ENCODE measurements at regions not wholly inside any gene's neighbourhood (a gene's known extent, or its start where the extent isn't known, plus 50 kb on each side); places are given as distances from the start of the nearest gene placed in this dataset.

DNA sequence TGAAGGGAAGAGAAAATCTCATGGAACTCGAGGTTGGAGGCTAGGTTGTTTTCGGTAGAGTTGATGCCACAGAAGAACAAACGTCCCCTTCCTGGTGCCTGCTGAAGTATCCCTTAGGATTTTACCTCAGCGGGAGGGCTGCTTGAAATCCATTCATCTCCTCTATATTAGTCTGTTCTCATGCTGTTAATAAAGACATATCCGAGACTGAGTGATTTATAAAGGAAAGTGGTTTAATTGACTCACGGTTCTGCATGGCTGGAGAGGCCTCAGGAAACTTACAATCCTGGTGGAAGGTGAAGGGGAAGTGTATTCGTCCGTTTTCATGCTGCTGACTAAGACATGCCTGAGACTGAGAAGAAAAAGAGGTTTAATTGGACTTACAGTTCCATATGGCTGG lies 413.5 kb downstream of the NPHP4 start:
- Histone ChIP-seq H3K27me3 (ENCODE audit: control insufficient read depth in 3 of 3, insufficient read depth in 3 of 3, low read length in 3 of 3) (peaks cover 0 to 17% (median 11%) of the 10 kb centered on the region in 3 donors), H3K27ac (ENCODE audit: low read depth, low read length) (no peak overlapping the region), H3K9me3 (ENCODE audit: control insufficient read depth in 3 of 3, low read length in 3 of 3) (peaks cover 0 to 2% (median 0%) of the 10 kb centered on the region in 3 donors), H3K4me3 (ENCODE audit: low read length in 3 of 3) (no peak overlapping the region), H3K9ac (ENCODE audit: low read depth in 1 of 3, low read length in 3 of 3) (no peak overlapping the region), H3K4me1 (ENCODE audit: control insufficient read depth in 3 of 3, insufficient read depth in 3 of 3, low read length in 3 of 3) (no peaks in the 10 kb centered on the region), H3K36me3 (ENCODE audit: control insufficient read depth in 3 of 3, insufficient read depth in 3 of 3, low read length in 3 of 3) (no peaks in the 10 kb centered on the region)

DNA sequence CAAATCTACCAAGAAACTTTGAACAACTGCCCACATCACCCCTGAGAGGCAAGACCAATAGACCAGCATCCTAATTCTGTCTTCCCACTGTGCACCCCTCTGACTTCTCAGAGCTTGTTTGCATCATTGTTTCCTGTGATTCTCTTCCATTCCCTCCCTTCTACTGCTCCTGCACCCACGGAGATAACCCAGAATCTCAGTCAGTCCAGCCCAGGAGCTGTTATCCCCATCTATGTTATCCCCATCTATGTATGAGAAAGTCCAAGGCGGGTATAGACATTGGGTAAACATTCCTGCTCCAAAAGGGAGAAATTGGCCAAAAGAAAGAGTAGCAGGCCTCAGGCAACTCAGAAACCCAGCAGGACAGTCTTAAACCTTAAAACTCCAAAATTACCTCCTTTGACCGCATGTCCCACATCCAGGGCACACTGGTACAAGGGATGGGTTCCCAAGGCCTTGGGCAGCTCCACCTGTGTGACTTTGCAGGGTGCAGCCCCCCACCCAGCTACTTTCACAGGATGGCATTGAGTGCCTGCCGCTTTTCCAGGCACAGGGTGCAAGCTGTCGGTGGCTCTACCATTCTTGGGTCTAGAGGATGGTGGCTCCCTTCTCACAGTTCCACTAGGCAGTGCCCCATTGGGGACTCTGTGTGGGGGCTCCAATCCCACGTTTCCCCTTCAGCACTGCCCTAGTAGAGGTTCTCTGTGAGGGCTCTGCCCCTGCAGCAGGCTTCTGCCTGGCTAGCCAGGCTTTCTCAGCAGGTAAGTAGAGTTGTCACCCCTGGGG lies 414.8 kb downstream of the NPHP4 start:
- Histone ChIP-seq H3K27me3 (ENCODE audit: control insufficient read depth in 3 of 3, insufficient read depth in 3 of 3, low read length in 3 of 3) (peaks cover 0 to 10% (median 8%) of the 10 kb centered on the region in 3 donors), H3K4me1 (ENCODE audit: control insufficient read depth in 3 of 3, insufficient read depth in 3 of 3, low read length in 3 of 3) (no peaks in the 10 kb centered on the region), H3K9ac (ENCODE audit: low read depth in 1 of 3, low read length in 3 of 3) (no peak overlapping the region), H3K9me3 (ENCODE audit: control insufficient read depth in 3 of 3, low read length in 3 of 3) (no peaks in the 10 kb centered on the region), H3K27ac (ENCODE audit: low read depth, low read length) (no peak overlapping the region), H3K4me3 (ENCODE audit: low read length in 3 of 3) (no peak overlapping the region), H3K36me3 (ENCODE audit: control insufficient read depth in 3 of 3, insufficient read depth in 3 of 3, low read length in 3 of 3) (no peaks in the 10 kb centered on the region)

- Histone ChIP-seq H3K4me3 (ENCODE audit: low read length in 3 of 3) (no peak overlapping the region), H3K9ac (ENCODE audit: low read depth in 1 of 3, low read length in 3 of 3) (no peak overlapping the region), H3K9me3 (ENCODE audit: control insufficient read depth in 3 of 3, low read length in 3 of 3) (peaks cover 0 to 3% (median 0%) of the 10 kb centered on the region in 3 donors), H3K36me3 (ENCODE audit: control insufficient read depth in 3 of 3, insufficient read depth in 3 of 3, low read length in 3 of 3) (no peaks in the 10 kb centered on the region), H3K4me1 (ENCODE audit: control insufficient read depth in 3 of 3, insufficient read depth in 3 of 3, low read length in 3 of 3) (no peaks in the 10 kb centered on the region), H3K27me3 (ENCODE audit: control insufficient read depth in 3 of 3, insufficient read depth in 3 of 3, low read length in 3 of 3) (peaks cover 0 to 10% (median 4%) of the 10 kb centered on the region in 3 donors), H3K27ac (ENCODE audit: low read depth, low read length) (no peak overlapping the region)
These were observed 415.6 kb downstream of the NPHP4 start for GRCh38 chr1:5576673-5577065.

GRCh38 chr1:5576011-5576672 lies 416.1 kb downstream of the NPHP4 start:
- peaks cover 0 to 3% (median 0%) of the 10 kb centered on the region in 3 donors for H3K9me3 ChIP-seq (ENCODE audit: control insufficient read depth in 3 of 3, low read length in 3 of 3)
- no peak overlapping the region for H3K9ac ChIP-seq (ENCODE audit: low read depth in 1 of 3, low read length in 3 of 3)
- peaks cover 0 to 6% (median 4%) of the 10 kb centered on the region in 3 donors for H3K27me3 ChIP-seq (ENCODE audit: control insufficient read depth in 3 of 3, insufficient read depth in 3 of 3, low read length in 3 of 3)

DNA sequence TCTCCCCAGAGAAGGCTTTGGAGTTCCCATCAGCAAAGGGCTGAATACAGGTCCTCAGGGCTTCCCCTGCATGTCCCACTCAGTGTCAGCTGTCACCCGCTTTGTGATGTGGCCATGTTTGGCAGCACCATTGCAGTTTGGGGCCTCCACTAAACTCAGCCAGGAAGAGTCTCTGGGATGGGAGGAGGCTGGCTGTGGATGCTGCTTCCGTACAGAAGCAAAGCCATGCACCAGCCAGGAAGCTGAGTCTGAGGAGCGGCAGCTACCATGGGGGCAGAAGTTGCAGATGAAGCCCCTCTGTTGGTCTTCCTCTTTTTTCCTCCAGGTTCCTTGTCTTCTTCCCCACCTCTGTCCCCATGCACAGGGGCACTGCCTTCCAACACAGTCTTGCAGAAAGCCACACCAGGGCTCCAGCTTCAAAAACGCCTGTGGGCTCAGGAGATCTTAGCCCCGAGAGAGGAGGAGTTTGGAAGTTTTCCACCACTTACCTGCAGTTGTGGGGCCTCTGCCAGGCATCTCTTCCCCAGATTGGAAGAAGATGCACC lies 416.8 kb downstream of the NPHP4 start:
- Histone ChIP-seq H3K9ac (ENCODE audit: low read depth in 1 of 3, low read length in 3 of 3) (no peak overlapping the region), H3K9me3 (ENCODE audit: control insufficient read depth in 3 of 3, low read length in 3 of 3) (peaks cover 0 to 3% (median 0%) of the 10 kb centered on the region in 3 donors), H3K4me1 (ENCODE audit: control insufficient read depth in 3 of 3, insufficient read depth in 3 of 3, low read length in 3 of 3) (no peaks in the 10 kb centered on the region), H3K27ac (ENCODE audit: low read depth, low read length) (no peak overlapping the region), H3K27me3 (ENCODE audit: control insufficient read depth in 3 of 3, insufficient read depth in 3 of 3, low read length in 3 of 3) (peaks cover 0 to 6% (median 4%) of the 10 kb centered on the region in 3 donors), H3K4me3 (ENCODE audit: low read length in 3 of 3) (no peak overlapping the region), H3K36me3 (ENCODE audit: control insufficient read depth in 3 of 3, insufficient read depth in 3 of 3, low read length in 3 of 3) (no peaks in the 10 kb centered on the region)

More at GRCh38 chr1:5576011-5576672, 416.1 kb downstream of the NPHP4 start:
- Histone ChIP-seq H3K4me3 (ENCODE audit: low read length in 3 of 3) (no peak overlapping the region), H3K27ac (ENCODE audit: low read depth, low read length) (no peak overlapping the region), H3K36me3 (ENCODE audit: control insufficient read depth in 3 of 3, insufficient read depth in 3 of 3, low read length in 3 of 3) (no peaks in the 10 kb centered on the region), H3K4me1 (ENCODE audit: control insufficient read depth in 3 of 3, insufficient read depth in 3 of 3, low read length in 3 of 3) (no peaks in the 10 kb centered on the region)

DNA sequence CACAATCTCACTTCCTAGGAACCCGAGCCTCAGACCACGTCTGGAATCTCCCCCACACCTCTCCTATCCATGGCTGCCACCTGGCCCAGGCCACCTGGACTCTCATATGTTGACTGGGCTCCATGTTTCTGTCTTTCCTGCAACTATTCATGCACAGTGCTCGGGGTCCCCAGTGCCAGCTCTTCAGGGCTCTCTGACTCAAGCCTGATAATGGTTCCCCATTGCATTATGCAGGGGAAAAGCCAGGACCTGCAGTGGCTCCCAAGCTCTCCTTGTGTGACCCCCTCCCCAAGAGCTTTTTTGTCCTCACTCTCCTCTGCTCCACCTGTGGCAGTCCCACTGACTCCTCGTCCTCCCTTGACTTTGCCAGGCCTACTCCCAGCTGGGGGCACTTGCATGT lies 417.6 kb downstream of the NPHP4 start:
- no peak overlapping the region for H3K4me3 ChIP-seq (ENCODE audit: low read length in 3 of 3)
- H3K27me3 ChIP-seq (ENCODE audit: control insufficient read depth in 3 of 3, insufficient read depth in 3 of 3, low read length in 3 of 3) = peaks cover 0 to 4% (median 3%) of the 10 kb centered on the region in 3 donors
- H3K4me1 ChIP-seq (ENCODE audit: control insufficient read depth in 3 of 3, insufficient read depth in 3 of 3, low read length in 3 of 3) = no peaks in the 10 kb centered on the region
- peaks cover 0 to 3% (median 0%) of the 10 kb centered on the region in 3 donors for H3K9me3 ChIP-seq (ENCODE audit: control insufficient read depth in 3 of 3, low read length in 3 of 3)
- H3K9ac ChIP-seq (ENCODE audit: low read depth in 1 of 3, low read length in 3 of 3) = no peak overlapping the region
- no peak overlapping the region for H3K27ac ChIP-seq (ENCODE audit: low read depth, low read length)
- H3K36me3 ChIP-seq (ENCODE audit: control insufficient read depth in 3 of 3, insufficient read depth in 3 of 3, low read length in 3 of 3) = no peaks in the 10 kb centered on the region

DNA sequence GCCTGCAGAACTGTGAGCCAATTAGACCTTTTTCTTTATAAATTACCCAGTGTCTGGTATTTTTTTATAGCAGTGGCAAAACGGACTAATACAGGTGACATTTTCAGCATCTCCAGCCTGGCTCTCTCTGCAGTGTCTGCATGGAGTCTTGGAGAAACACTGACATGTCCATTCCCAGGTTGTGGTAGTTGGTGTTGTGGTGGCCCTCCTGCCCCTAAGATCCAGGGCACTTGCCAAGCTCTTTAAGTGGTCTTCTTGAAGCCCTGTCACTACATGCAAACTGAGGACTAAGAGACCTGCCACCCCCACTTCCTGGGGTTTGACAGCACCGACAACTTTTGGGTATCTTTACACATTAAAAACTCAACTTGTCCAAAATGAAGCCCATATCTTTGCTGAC lies 419.4 kb downstream of the NPHP4 start:
- H3K27ac ChIP-seq (ENCODE audit: low read depth, low read length) = no peak overlapping the region

GRCh38 chr1:5571861-5572401 lies 420.3 kb downstream of the NPHP4 start:
- no peak overlapping the region for H3K4me3 ChIP-seq (ENCODE audit: low read length in 3 of 3)
- peaks cover 0 to 3% (median 3%) of the 10 kb centered on the region in 3 donors for H3K27me3 ChIP-seq (ENCODE audit: control insufficient read depth in 3 of 3, insufficient read depth in 3 of 3, low read length in 3 of 3)
- H3K9ac ChIP-seq (ENCODE audit: low read depth in 1 of 3, low read length in 3 of 3) = no peak overlapping the region
- peaks cover 0 to 3% (median 0%) of the 10 kb centered on the region in 3 donors for H3K9me3 ChIP-seq (ENCODE audit: control insufficient read depth in 3 of 3, low read length in 3 of 3)
- H3K36me3 ChIP-seq (ENCODE audit: control insufficient read depth in 3 of 3, insufficient read depth in 3 of 3, low read length in 3 of 3) = no peaks in the 10 kb centered on the region
- no peaks in the 10 kb centered on the region for H3K4me1 ChIP-seq (ENCODE audit: control insufficient read depth in 3 of 3, insufficient read depth in 3 of 3, low read length in 3 of 3)
- no peak overlapping the region for H3K27ac ChIP-seq (ENCODE audit: low read depth, low read length)

More for the DNA sequence above, 419.4 kb downstream of the NPHP4 start:
- H3K27me3 ChIP-seq (ENCODE audit: control insufficient read depth in 3 of 3, insufficient read depth in 3 of 3, low read length in 3 of 3) = peaks cover 0 to 4% (median 3%) of the 10 kb centered on the region in 3 donors
- H3K4me1 ChIP-seq (ENCODE audit: control insufficient read depth in 3 of 3, insufficient read depth in 3 of 3, low read length in 3 of 3) = no peaks in the 10 kb centered on the region
- H3K9me3 ChIP-seq (ENCODE audit: control insufficient read depth in 3 of 3, low read length in 3 of 3) = peaks cover 0 to 3% (median 0%) of the 10 kb centered on the region in 3 donors
- no peaks in the 10 kb centered on the region for H3K36me3 ChIP-seq (ENCODE audit: control insufficient read depth in 3 of 3, insufficient read depth in 3 of 3, low read length in 3 of 3)
- no peak overlapping the region for H3K9ac ChIP-seq (ENCODE audit: low read depth in 1 of 3, low read length in 3 of 3)
- no peak overlapping the region for H3K4me3 ChIP-seq (ENCODE audit: low read length in 3 of 3)

DNA sequence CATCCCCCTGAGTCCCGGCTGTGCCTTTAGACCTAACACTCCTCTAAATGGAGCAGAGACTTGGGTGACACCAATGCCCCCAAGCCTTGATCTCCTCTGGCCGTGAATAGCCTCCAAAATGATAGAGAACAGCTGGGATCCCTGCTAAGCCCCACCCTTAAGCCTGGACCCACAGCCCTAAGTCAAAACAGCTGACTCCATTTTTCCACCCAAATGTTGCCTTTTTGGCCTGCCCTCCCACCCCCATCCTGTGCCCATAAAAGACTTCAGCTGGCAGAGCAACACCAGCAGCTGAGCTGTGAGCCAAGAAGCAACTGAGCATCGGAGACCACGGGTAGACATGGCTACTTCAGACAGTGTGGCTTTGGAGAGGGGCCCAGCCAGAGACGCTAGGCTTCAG lies 420.8 kb downstream of the NPHP4 start:
- H3K4me3 ChIP-seq (ENCODE audit: low read length in 3 of 3) = no peak overlapping the region
- no peaks in the 10 kb centered on the region for H3K4me1 ChIP-seq (ENCODE audit: control insufficient read depth in 3 of 3, insufficient read depth in 3 of 3, low read length in 3 of 3)
- no peaks in the 10 kb centered on the region for H3K36me3 ChIP-seq (ENCODE audit: control insufficient read depth in 3 of 3, insufficient read depth in 3 of 3, low read length in 3 of 3)
- no peak overlapping the region for H3K9ac ChIP-seq (ENCODE audit: low read depth in 1 of 3, low read length in 3 of 3)
- H3K27ac ChIP-seq (ENCODE audit: low read depth, low read length) = no peak overlapping the region
- peaks cover 0 to 3% (median 0%) of the 10 kb centered on the region in 3 donors for H3K27me3 ChIP-seq (ENCODE audit: control insufficient read depth in 3 of 3, insufficient read depth in 3 of 3, low read length in 3 of 3)
- H3K9me3 ChIP-seq (ENCODE audit: control insufficient read depth in 3 of 3, low read length in 3 of 3) = peaks cover 0 to 3% (median 0%) of the 10 kb centered on the region in 3 donors
